Trophoblast cell (in vitro differentiated cells and primary cell): ENCODE measurements at regions not wholly inside any gene's neighbourhood (a gene's known extent, or its start where the extent isn't known, plus 50 kb on each side); places are given as distances from the start of the nearest gene placed in this dataset.

Experiments used
- DNase-seq, 2 donors: peaks; one replicate each; pipeline ENCODE4 v3.0.0-alpha.2; 2016
- H2AFZ ChIP-seq: 2 replicates; pipeline ENCODE4 v1.6.1; 2013; ENCODE audit warnings: low read length, moderate library complexity, mild to moderate bottlenecking; ENCODE audit not compliant: insufficient read depth, poor library complexity
- H2AK5ac ChIP-seq: 2 replicates; pipeline ENCODE4 v1.6.1; 2013; ENCODE audit warnings: mild to moderate bottlenecking, low read length
- H2BK120ac ChIP-seq: 2 replicates; pipeline ENCODE4 v1.6.1; 2013; ENCODE audit warnings: low read length, mild to moderate bottlenecking, moderate library complexity; ENCODE audit not compliant: insufficient read depth, poor library complexity
- H2BK12ac ChIP-seq: 2 replicates; pipeline ENCODE4 v1.6.1; 2013; ENCODE audit warnings: mild to moderate bottlenecking, low read length, moderate library complexity
- H2BK5ac ChIP-seq: 2 replicates; pipeline ENCODE4 v1.6.1; 2013; ENCODE audit warnings: low read length, low read depth, moderate library complexity, mild to moderate bottlenecking; ENCODE audit not compliant: poor library complexity
- H3K14ac ChIP-seq: 2 replicates; pipeline ENCODE4 v1.6.1; 2013; ENCODE audit warnings: mild to moderate bottlenecking, low read length
- H3K18ac ChIP-seq: 2 replicates; pipeline ENCODE4 v1.6.1; 2013; ENCODE audit warnings: mild to moderate bottlenecking, low read length
- H3K23ac ChIP-seq: 2 replicates; pipeline ENCODE4 v1.6.1; 2013; ENCODE audit warnings: low read length
- H3K27ac ChIP-seq: 2 replicates; pipeline ENCODE4 v1.5.1; 2013; ENCODE audit warnings: low read depth, mild to moderate bottlenecking, inconsistent platforms, low read length, moderate library complexity
- H3K27me3 ChIP-seq: 2 replicates; pipeline ENCODE4 v1.6.1; 2013; ENCODE audit warnings: inconsistent platforms, mild to moderate bottlenecking, low read length, moderate library complexity; ENCODE audit not compliant: insufficient read depth
- H3K36me3 ChIP-seq, 2 experiments: 1 replicate in 1 of 2; 2 replicates in 1 of 2; pipeline ENCODE4 v1.6.1; 2013; ENCODE audit warnings: low read length in 2 of 2, mild to moderate bottlenecking in 2 of 2, moderate library complexity in 1 of 2; ENCODE audit not compliant: insufficient read depth in 2 of 2, control insufficient read depth in 1 of 2
- H3K4ac ChIP-seq: 2 replicates; pipeline ENCODE4 v1.6.1; 2013; ENCODE audit warnings: low read depth, mild to moderate bottlenecking, low read length, moderate library complexity
- H3K4me1 ChIP-seq, 2 experiments: 1 replicate in 1 of 2; 2 replicates in 1 of 2; pipeline ENCODE4 v1.6.1; 2013; ENCODE audit warnings: low read length in 2 of 2, mild to moderate bottlenecking in 2 of 2, moderate library complexity in 1 of 2; ENCODE audit not compliant: insufficient read depth in 2 of 2, control insufficient read depth in 1 of 2
- H3K4me2 ChIP-seq: 2 replicates; pipeline ENCODE4 v1.6.1; 2013; ENCODE audit warnings: inconsistent platforms, mild to moderate bottlenecking, low read length, moderate library complexity
- H3K4me3 ChIP-seq: 2 replicates; pipeline ENCODE4 v1.5.1; 2013; ENCODE audit warnings: mild to moderate bottlenecking, low read depth, low read length, inconsistent platforms
- H3K79me1 ChIP-seq: one replicate; pipeline ENCODE4 v1.6.1; 2013; ENCODE audit warnings: low read length
- H3K79me2 ChIP-seq: 2 replicates; pipeline ENCODE4 v1.6.1; 2013; ENCODE audit warnings: low read length, mild to moderate bottlenecking; ENCODE audit not compliant: control insufficient read depth, insufficient read depth, poor library complexity
- H3K9ac ChIP-seq: 2 replicates; pipeline ENCODE4 v1.6.1; 2013; ENCODE audit warnings: mild to moderate bottlenecking, low read length
- H3K9me3 ChIP-seq: 2 replicates; pipeline ENCODE4 v1.6.1; 2013; ENCODE audit warnings: low read depth, mild to moderate bottlenecking, control low read depth, inconsistent platforms, low read length; ENCODE audit not compliant: insufficient read depth
- H4K12ac ChIP-seq: 2 replicates; pipeline ENCODE4 v1.6.1; 2013; ENCODE audit warnings: low read depth, mild to moderate bottlenecking, low read length, moderate library complexity
- H4K8ac ChIP-seq: 2 replicates; pipeline ENCODE4 v1.6.1; 2013; ENCODE audit warnings: low read depth, mild to moderate bottlenecking, low read length, moderate library complexity
- H4K91ac ChIP-seq: one replicate; pipeline ENCODE4 v1.6.1; 2013; ENCODE audit warnings: low read depth, mild to moderate bottlenecking, low read length, moderate library complexity
- WGBS: extraction: QIAGEN DNeasy Blood & Tissue Kit; methylation state at CpG from one replicate; pipeline ENCODE4 v1.1.7; 2013; ENCODE audit warnings: missing lambda C conversion rate; ENCODE audit not compliant: insufficient read length, insufficient coverage; ENCODE audit errors: extremely low coverage; 5-methylcytosine and 5-hydroxymethylcytosine counted together

GRCh38 chr10:120188950-120189349, 268.1 kb upstream of the PLPP4 start:
- H3K4me3 ChIP-seq, result no peak overlapping the region
- H4K8ac ChIP-seq, result no peak overlapping the region
- H3K23ac ChIP-seq, result no peak overlapping the region
- H3K4me2 ChIP-seq, result no peak overlapping the region
- no peak overlapping the region for H4K12ac ChIP-seq
- H3K14ac ChIP-seq, result no peak overlapping the region
- H3K18ac ChIP-seq, result no peak overlapping the region
- no peak overlapping the region for H2BK5ac ChIP-seq
- no peak overlapping the region for H3K4ac ChIP-seq
- H3K27me3 ChIP-seq, result no peaks in the 10 kb centered on the region
- no peaks in the 10 kb centered on the region for H3K79me1 ChIP-seq
- DNase-seq, result no peak
- no peaks in the 10 kb centered on the region for H3K36me3 ChIP-seq
- H3K4me1 ChIP-seq, result peaks cover 2 to 4% of the 10 kb centered on the region in 2 experiments
- no peaks in the 10 kb centered on the region for H3K9me3 ChIP-seq
- H4K91ac ChIP-seq, result no peak overlapping the region
- H2AFZ ChIP-seq, result no peak overlapping the region
- no peak overlapping the region for H3K27ac ChIP-seq
- H2AK5ac ChIP-seq, result no peak overlapping the region
- no peak overlapping the region for H2BK12ac ChIP-seq
- H3K9ac ChIP-seq, result no peak overlapping the region
- no CpG with 5 or more reads among the region's 2 CpGs for WGBS
- H3K79me2 ChIP-seq, result no peaks in the 10 kb centered on the region
- no peak overlapping the region for H2BK120ac ChIP-seq

DNA sequence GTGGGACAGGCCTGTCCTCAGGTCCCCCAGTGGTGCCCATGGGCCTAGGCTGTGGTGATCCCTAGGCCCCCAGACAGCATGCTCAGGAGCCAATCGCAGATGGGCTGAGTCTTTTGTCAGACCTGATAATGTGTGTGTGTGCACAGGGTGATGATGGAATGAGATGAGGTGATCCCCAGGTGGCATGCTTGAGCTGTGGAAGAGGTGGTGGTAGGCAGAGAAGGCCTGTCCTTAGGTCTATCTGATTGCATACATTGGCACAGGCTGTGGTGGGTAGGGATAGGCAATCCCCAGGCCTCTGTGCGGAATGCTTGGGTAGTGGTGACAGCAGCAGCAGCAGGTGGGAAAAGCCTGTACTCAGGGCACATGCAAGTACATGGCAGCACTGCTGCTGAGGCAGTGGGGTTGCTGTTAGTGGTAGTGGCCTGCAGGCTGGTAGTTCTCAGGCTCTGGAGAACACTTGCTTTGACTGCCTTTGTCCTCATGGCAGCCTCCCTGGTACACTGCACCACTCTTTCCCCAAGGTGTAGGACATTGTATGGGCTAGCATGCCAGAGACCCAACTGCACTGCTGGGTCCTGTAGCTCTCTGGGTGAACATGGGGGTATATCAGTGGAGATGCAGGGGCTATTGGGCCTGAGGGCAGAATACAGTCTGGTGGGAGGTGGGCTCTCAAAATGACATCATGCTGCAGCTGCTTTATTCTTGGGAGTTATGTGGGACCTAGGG, 260.9 kb upstream of the PLPP4 start:
- Histone ChIP-seq H4K12ac (no peak overlapping the region), H3K4me2 (no peak overlapping the region), H4K8ac (no peak overlapping the region), H3K79me2 (no peaks in the 10 kb centered on the region), H3K27ac (no peak overlapping the region), H2AK5ac (no peak overlapping the region), H2BK5ac (no peak overlapping the region), H3K23ac (no peak overlapping the region), H3K14ac (no peak overlapping the region), H4K91ac (no peak overlapping the region), H3K4me1 (no peaks in the 10 kb centered on the region), H3K36me3 (no peaks in the 10 kb centered on the region), H2AFZ (no peak overlapping the region), H3K9ac (no peak overlapping the region), H3K9me3 (no peaks in the 10 kb centered on the region), H3K4me3 (no peak overlapping the region), H3K18ac (no peak overlapping the region), H3K4ac (no peak overlapping the region), H2BK120ac (no peak overlapping the region), H3K79me1 (no peaks in the 10 kb centered on the region), H2BK12ac (no peak overlapping the region), H3K27me3 (no peaks in the 10 kb centered on the region)
- WGBS, result no CpG with 5 or more reads among the region's 2 CpGs
- DNase-seq, result no peak

- H3K27ac ChIP-seq, result no peak overlapping the region
- H3K4me1 ChIP-seq, result no peaks in the 10 kb centered on the region
- no peak overlapping the region for H3K23ac ChIP-seq
- no peak overlapping the region for H3K4me2 ChIP-seq
- no peak overlapping the region for H2BK5ac ChIP-seq
- peaks cover 2% of the 10 kb centered on the region for H3K9me3 ChIP-seq
- no peak overlapping the region for H4K12ac ChIP-seq
- no peaks in the 10 kb centered on the region for H3K27me3 ChIP-seq
- H4K91ac ChIP-seq, result no peak overlapping the region
- H3K14ac ChIP-seq, result no peak overlapping the region
- no peak overlapping the region for H3K18ac ChIP-seq
- no peak overlapping the region for H3K9ac ChIP-seq
- H2BK120ac ChIP-seq, result no peak overlapping the region
- H3K4ac ChIP-seq, result no peak overlapping the region
- H3K4me3 ChIP-seq, result no peak overlapping the region
- no peak for DNase-seq
- H2BK12ac ChIP-seq, result no peak overlapping the region
- H3K36me3 ChIP-seq, result no peaks in the 10 kb centered on the region
- H3K79me1 ChIP-seq, result no peaks in the 10 kb centered on the region
- WGBS, result no CpG with 5 or more reads among the region's 6 CpGs
- no peaks in the 10 kb centered on the region for H3K79me2 ChIP-seq
- H4K8ac ChIP-seq, result no peak overlapping the region
- H2AK5ac ChIP-seq, result no peak overlapping the region
- no peak overlapping the region for H2AFZ ChIP-seq
Observed at GRCh38 chr10:120204877-120205276, 252.2 kb upstream of the PLPP4 start.

DNA sequence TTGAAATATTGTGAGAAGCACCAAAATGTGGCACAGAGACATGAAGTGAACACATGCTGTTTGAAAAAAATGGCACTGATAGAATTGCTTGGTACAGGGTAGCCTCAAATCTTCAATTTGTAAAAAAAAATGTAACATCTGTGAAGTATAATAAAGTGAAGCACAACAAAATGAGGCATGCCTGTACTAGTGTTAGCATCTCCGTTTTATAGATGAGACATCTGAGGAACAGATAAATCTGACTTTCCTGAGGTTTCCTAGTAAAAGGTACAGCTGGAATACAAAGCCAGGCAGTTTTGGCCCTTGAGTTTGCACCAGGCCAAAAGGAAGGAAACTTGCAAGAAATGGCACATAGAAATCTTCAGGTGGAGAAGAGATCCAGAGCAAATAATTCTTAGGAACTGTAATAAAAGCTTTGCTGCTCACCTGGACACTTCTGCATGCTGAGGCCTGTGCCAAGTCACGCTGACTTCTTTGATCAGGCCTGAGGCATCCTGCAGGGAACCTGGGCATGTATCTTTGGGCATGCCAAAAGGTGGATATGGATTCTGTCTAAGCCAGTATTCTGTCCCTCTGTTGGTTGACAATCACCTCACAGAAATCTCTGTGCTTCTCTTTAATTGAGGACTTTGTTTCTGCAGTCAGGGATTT, 251.5 kb upstream of the PLPP4 start:
- Histone ChIP-seq H3K9me3 (peaks cover 4% of the 10 kb centered on the region), H3K27me3 (no peaks in the 10 kb centered on the region), H2BK120ac (no peak overlapping the region), H2BK5ac (no peak overlapping the region), H2BK12ac (no peak overlapping the region), H3K36me3 (no peaks in the 10 kb centered on the region), H2AFZ (no peak overlapping the region), H3K79me1 (no peaks in the 10 kb centered on the region), H3K4me1 (no peaks in the 10 kb centered on the region), H3K14ac (no peak overlapping the region), H4K8ac (no peak overlapping the region), H3K23ac (no peak overlapping the region), H4K12ac (no peak overlapping the region), H2AK5ac (no peak overlapping the region), H3K79me2 (no peaks in the 10 kb centered on the region), H3K4ac (no peak overlapping the region), H3K4me3 (no peak overlapping the region), H3K9ac (no peak overlapping the region), H3K27ac (no peak overlapping the region), H3K18ac (no peak overlapping the region), H4K91ac (no peak overlapping the region), H3K4me2 (no peak overlapping the region)
- no CpG with 5 or more reads among the region's 2 CpGs for whole genome bisulfite sequencing
- no peak for DNase-seq
